Dermis blood vessel endothelial cell (primary cell): ENCODE measurements at regions not wholly inside any gene's neighbourhood (a gene's known extent, or its start where the extent isn't known, plus 50 kb on each side); places are given as distances from the start of the nearest gene placed in this dataset.
"Not testable (repeated sequence)": the region's sequence is repeated elsewhere in the genome, so short reads cannot be mapped to it uniquely, and the experiment has no call there.

ENCODE experiments used
- DNase-seq: peaks from one replicate; pipeline ENCODE4 v3.0.0; 2010

DNA sequence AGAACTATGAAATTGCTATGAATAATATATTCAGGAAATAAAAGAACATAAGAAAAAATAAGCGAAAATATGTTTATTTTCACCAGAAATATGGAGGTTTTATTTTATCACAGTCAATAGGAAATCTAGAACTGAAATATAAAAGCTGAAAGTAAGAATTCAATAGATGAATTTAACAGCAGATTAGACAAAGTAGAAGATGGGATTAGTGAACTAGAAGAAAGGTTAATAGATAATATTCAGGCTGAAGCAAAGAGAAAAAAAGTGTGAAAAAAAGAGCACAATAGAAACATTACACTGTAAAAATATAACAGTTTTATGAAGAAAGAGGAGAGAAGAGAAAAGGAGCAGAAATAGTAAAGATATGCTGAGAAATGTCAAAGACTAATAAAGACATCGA is 1152.1 kb downstream of the FAT4 start:
- DNase-seq = no peak

DNA sequence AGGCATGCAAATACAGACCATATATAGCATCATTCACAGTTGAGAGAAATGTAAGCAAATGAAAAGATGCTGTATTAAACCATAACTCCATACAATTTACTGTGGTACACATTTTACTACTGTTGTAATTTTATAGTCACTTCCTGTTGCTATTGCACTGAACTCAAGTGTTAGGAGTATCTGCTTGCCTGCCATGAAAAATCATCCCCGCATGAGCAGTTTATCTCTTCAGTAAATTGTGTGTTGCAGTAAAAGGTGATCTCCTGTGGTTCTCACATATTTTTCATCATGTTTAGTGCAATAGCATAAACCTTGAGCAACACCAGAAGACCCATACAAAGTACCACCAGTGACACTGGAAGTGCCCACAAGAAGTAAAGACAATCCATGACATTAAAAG is 1153.4 kb downstream of the FAT4 start:
- no peak for DNase-seq

DNA sequence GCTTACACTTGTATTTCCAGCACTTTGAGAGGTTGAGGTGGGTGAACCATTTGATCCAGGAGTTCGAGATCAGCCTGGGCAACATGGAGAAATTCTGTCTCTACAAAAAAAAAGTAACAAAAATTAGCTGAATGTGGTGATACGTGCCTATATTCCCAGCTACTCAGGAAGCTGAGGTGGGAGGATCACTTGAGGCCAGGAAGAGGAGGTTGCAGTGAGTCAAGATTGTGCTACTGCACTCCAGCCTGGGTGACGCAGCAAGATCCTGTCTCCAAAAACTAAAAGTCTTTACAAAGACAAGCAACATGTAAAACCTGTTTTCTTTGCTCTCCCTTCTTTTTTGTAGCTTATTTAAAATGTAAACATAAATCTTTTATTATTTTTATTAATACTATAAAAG is 1156.1 kb downstream of the FAT4 start:
- DNase-seq = peak; percentile 25

DNA sequence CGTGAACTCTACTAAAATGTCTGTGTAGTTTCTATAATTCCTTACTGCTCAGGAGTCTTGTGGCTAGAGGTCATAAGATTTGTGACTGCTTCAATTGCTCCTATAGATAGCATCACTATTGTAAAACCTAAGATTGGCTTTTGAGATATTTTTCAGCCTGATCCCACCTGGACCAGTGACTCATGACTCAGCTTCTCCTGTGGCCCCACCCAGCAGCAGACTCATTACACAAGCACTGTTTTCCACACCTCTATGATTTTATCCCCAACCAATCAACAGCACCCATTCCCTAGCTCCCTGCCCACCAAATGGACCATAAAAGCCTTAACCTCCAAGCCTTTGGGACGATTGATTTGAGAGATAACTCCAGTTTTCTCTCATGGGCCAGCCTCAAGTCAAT is 1157.0 kb upstream of the INTU start:
- DNase-seq = no peak

DNA sequence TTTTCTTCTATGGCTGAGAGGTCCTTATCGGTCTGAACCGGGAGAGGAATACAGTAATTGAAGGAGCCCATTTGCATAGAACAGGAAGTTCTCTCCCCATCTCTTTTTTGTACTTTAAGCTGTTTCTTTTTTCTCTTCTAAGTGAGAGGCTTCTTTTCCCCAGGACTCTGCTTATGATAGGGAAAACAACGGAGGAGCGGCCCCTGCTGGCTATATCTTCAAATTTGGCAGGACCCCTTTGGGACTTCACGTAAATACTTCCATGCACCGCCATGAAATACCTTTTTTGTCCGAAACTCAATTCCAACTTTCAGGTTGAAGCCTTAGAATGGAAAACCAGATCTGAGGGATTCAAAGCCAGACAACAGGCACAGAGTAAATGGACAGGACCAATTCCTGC is 1153.0 kb upstream of the INTU start:
- DNase-seq = no peak

DNA sequence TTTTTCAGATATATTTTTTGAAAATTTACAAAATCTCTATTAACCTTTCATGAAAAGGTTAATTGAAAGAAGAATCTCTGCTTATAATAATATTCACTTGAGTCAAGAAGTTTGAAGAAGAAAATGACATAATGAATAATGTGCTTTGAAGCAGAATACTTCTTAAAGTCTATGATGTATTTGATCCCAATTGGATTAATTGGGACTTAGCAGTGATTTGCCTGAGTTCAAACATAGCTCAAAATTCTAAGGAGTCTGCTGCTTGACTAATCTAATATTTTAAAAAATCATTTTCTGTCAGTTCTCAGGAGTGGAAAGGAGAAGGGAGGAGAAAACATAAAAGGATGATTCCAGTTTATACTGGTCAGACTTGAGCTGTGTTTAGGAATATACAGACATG is 1150.4 kb upstream of the INTU start:
- no peak for DNase-seq

DNA sequence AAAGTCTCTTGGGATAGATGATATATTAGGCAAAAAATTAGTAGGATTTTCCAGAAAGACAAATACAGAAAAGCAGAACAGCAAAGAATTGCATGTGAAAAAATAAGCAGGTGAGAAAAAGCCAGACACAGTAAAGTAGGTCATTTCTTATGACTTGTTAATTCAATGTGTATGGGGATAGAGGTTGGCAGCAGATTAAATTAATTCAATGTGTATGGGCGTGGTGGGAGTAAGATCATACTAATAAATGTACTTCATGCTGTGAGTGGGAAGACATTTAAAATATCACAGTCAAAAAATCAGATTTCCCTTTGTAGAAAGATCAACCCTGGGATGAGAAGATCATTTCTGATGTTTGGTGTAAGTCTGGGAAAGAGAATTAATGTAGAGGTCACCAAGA is 1146.4 kb upstream of the INTU start:
- no peak for DNase-seq

DNA sequence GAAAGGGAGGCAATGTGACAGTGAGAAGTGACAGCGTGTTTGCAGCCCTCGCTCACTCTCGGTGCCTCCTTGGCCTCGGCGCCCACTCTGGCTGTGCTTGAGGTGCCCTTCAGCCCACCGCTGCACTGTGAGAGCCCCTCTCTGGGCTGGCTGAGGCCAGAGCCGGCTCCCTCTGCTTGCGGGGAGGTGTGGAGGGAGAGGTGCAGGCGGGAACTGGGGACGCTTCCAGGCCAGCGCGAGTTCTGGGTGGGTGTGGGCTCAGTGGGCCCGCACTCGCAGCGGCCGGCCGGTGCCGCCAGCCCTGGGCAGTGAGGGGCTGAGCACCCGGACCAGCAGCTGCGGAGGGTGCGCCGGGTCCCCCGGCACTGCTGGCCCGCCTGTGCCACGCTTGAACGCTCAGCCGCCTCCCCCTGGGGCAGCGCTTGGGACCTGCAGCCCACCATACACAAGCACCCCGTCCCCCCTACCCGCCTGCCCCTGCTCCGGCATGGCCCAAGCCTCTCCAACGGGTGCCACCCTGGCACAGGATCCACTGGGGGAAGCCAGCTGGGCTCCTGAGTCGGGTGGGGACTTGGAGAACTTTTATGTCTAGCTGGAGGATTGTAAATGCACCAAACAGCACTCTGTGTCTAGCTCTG is 1142.8 kb upstream of the INTU start:
- no peak for DNase-seq

DNA sequence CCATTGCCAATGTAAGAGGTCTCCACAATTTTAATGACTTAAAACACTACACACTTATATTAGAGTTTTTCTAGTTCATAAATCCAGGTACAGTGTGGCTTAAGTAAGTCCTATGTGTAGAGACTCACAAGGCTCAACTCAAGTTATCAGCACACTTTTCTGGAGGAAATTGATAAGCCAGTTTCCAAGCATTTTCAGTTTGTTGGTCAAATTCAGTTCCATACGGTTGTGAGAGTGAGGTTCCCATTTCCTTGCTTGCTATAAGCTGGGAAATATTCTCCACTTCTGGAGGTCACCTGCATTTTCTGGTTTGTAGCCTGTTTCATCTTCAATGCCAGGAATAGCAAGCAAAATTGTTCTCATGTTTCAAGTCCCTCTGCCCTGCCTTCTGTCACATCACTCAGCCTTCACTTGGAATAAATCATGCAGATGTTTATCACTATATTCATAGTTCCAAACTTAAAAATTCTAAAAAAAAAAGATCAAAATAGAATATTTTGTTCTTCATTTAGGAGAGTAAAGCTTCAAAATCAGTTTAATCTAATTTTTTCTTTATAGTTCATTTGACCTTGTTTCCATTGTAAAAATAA is 1137.5 kb upstream of the INTU start:
- DNase-seq = no peak

DNA sequence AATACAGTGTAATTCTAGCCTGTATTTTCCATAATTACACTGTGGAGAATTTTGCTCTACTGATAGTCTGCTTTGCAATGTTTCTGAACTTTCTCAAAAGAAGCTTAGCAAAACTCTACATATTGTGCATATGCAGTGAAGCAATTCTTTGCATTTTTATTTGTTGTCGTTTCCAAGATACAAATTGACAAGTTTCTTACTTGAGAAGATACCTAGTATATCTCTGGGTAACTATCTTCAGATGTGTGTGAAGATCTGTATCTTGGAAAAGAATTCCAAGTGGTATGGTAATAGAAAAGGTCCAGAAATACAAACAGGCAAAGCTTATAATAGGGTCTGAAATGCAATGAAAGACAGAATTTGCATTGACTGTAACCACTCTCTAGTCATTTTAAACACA is 1119.8 kb upstream of the INTU start:
- DNase-seq = no peak

DNA sequence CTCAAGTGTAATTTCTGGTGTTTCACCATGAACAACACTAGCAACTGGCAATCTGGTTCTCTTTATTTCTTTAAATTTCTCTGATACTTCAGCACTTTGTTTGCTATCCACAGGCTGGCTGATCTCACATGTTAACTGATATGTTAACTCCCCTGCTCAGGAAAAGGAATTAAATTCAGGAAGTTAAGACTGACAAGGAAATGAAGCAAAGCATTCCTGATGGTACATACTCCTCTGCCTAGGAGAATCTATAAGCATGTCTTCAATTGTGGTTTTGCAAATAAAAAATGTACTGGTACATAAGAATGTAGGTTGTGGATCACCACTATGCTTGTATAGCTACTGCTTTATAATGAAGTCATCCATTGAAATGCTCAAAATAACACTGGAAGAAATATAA is 1119.2 kb upstream of the INTU start:
- DNase-seq = no peak

DNA sequence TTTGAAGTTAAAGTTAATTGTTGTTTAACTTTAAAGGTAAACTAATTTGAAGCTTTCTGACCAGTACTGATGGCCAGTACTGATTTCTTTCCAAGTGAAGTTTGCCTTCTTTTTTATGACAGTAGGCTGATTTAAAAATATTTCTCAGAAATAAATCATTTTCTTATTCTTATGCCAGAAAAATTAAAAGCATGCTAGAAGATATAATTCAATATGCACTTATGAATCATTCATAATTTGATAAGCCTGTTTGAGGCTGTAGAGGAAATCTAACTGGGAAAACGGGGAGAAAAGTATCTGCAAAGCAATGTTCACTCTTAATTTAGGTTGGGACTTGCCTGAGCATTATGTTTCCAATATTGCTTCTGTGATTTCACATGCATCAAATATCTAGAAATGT is 1112.0 kb upstream of the INTU start:
- DNase-seq = no peak

DNA sequence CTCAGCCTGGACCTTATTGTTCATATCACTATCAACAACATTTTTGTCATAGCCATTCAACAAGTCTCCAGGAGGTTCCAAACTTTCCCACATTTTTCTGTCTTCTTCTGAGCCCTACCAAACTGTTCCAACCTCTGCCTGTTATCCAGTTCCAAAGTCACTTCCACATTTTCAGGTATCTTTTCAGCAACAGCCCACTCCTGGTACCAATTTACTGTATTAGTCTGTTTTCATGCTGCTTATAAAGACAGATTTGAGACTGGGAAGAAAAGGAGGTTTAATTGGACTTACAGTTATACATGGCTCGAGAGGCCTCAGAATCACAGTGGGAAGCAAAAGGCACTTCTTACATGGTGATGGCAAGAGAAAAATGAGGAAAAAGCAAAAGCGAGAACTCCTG is 1107.4 kb upstream of the INTU start:
- not testable (repeated sequence) for DNase-seq

DNA sequence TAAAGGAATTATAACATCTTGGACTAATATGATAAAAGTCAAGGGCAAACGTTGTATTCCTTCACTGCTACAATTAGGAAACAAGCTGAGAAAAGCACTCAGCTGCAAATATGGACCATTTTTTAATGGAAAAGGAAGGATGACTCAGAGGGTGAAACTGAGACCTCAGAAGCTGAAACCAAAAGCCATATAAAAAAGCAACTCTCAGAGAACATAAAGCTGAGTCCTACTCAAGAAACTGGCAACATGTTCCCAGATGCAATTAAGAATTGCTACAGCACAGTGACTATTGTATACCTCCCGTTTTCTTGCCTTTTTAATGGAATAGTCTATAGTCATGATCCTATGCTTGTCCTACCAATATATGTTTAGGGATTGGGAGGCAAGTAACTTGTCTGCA is 1106.4 kb upstream of the INTU start:
- no peak for DNase-seq

DNA sequence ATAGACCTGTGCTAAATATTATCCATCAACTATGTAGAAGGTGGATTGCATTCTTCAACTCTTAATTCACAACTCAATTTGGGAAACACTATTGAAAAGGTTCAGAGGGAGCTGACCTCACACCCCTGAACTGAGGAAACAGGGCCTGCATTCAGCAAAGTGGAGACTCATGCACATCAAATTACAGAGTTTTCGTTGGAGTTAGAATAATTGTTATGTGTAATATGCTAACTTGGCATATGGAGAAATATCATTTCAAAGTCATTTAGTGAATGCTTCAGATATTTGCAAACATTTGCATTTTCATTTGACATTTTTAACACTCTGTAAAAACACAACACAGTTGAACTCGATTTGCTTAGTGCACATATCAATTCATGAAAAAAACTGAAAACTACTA is 1102.8 kb upstream of the INTU start:
- DNase-seq = no peak

DNA sequence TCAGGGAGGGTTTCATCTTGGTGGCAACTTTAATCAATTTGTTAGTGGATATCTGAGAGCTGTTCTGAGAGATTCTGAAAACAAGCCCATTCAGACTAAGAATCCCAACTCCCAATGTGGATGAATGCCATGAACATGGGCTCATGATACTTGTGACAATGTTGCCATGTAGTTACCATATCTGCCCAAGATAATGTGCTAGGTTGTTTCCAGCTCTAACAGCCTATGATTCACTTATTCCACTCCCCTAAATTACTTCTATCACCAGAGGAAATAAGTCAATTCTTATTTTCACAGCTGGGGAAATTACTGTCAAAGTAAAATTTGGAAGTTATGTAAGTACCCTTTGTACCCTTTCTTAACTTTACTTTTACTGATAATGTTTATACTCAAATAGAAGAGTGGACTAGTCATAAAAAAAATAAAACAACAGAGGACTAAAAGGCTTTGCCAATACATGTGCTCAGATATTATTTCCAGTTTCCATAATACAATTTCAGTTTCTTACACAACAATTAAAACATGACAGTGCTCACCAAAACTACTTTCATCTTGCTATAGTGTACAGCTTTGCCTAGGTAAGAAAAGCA is 1101.7 kb upstream of the INTU start:
- no peak for DNase-seq

DNA sequence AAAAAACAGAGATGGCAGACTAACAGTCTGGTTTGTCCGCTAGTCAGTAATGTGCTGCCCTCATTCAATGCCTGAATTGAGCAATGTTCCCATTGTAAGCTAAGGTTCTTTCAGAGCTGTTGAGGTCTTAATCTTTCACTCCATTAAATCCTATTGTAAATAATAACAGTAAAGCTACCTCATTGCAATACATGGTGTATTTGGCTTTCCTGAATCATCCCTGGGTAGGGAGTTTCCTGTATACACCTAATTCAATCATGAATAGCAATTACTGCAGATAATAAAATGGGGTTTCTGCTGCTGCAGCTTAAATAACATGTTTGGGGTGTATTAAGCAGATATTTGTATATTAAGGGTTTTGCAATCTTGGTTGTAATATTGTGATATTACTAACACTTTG is 1100.2 kb upstream of the INTU start:
- no peak for DNase-seq

DNA sequence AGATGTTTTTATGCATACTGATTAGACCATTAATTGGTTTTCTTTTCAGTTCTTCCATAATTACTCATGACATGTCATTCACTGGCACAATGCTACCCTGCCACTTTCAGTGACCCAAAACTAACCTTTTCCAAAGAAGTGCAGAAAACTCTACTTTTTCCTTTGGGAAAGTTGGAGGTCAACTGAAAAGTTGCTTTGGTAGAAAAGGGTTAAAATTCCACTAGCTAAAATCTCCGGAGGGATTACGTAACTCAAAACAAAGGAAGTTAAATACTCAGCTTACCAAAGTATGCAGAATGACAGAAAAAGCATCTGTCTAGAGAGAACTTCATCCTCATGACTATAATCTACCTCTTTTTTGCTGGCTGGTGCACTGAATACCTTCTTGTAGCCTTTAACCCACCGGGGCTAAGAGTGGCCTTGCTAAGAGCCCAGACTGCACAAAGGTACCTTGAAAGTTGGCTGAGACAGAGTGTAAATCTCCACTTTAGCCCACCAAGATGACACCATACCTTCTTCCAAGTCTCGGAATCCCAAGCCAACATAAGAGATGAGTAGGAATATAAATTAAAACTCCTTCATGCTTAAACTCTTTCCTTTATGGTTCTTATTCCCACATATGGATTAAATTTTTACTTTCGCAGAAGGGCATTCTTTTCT is 1099.5 kb upstream of the INTU start:
- no peak for DNase-seq

DNA sequence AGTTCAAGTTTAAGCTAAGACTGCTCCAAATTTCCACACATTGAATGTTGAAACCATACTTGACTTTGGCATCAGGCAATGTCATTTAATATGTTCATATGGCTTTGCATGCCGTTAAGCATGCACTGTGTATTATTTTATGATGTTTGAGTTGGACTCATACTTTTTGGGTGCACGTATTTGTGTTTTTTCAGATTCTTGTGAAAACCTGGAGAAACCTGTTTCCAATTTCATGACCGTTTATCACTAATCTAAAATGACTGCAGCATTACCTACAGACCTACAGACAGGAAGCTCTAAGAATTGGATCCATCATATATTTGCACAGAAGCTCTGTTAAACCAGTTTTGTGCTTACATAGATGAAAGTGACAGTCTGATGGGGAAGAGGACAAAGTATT is 1093.0 kb upstream of the INTU start:
- DNase-seq = no peak

DNA sequence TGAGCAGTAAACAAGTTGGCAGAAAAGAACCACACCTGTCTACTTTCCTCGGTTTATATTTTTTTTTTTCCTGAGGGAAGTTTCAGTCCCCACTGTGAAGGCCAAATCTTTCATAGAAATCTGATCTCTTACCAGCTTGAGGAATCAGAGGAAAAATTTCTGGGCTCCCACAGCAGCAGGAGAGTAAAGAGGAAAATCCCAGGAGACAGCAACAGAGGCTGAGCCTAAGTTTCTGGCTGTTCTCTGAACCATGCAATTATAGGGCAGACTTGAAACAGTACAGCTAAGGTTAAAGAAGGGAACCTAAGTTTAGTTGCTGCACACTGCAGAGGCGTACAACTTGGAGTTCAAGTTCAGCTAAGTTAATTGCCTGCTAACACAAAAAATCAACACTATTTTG is 1090.9 kb upstream of the INTU start:
- no peak for DNase-seq

DNA sequence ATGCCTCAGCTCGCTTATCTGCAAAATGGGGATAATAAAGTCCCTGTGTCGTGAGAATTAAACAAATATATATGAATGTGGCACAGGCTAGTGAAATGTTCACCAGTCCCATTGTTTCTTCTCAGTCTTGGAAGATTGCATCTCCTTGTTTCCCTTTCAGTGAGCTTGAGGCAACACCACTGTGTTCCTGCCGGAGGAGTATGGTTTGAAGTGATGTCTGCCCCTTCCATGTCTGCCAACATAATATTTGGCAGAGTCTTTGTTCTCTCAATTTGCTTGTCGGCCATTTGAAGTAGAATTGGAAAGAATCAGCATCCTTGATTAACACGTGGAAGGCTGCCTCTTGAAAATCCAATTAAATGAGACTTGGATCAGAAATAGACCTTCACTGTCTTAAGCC is 1088.5 kb upstream of the INTU start:
- DNase-seq = no peak

DNA sequence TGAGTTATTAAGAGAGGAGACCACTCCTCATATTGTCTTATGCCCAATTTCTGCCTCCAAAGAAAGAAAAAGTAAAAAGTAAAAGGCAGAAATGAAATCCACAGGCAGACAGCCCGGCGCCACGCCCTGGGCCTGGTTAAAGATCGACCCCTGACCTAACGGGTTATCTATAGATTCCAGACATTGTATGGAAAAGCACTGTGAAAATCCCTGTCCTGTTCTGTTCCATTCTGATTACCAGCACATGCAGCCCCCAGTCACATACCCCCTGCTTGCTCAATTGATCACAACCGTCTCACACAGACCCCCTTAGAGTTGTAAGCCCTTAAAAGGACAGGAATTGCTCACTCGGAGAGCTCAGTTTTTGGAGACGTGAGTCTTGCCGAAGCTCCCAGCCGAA is 1086.6 kb upstream of the INTU start:
- not testable (repeated sequence) for DNase-seq

DNA sequence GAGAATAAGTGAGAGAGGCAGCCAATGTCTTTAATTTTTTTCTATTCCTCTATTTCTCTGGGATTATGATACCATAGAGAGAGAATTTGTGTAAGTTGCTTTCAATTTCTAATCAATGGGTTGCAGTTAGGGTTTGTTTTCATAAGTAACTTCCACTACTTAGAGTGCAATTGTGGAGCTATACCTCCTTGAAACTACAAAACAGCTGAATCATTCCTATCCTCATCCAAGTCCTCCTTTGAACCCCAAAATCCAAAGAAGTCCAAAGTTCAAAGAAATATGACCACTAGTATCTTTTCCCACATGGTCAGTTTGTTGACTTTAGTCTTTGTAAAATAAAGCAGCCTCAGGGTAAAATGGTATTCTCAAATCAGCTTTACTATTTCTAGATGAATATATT is 1085.4 kb upstream of the INTU start:
- DNase-seq = no peak

DNA sequence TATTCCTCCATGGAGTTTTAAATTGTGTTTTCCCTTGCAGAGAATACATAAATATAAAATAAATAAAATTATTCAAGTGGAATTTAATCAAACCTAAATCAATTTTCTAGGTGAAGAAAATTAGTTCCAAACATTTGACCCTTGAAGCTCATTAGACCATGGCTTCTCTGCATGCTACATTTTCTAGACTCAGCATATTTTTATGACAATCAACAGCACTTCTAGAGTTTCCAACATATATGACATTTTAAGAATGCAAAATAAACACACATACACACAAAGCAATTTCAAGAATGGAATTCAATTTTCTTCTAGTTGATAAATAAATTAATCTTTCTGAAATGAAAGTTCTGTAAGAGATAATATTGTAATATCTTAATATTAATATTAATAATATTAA is 1083.9 kb upstream of the INTU start:
- no peak for DNase-seq
